Panc1 (cell line): ENCODE measurements at regions not wholly inside any gene's neighbourhood (a gene's known extent, or its start where the extent isn't known, plus 50 kb on each side); places are given as distances from the start of the nearest gene placed in this dataset.

Experiments used
- POLR2AphosphoS5 ChIP-seq: IDR thresholded peaks from 2 replicates; pipeline ENCODE4 v1.6.1; 2012; ENCODE audit warnings: mild to moderate bottlenecking, low read depth, low read length, moderate library complexity
- SIN3A ChIP-seq: IDR thresholded peaks from 2 replicates; pipeline ENCODE4 v1.6.1; 2012; ENCODE audit warnings: low read depth, mild to moderate bottlenecking, low read length, moderate library complexity, borderline replicate concordance; ENCODE audit not compliant: insufficient read depth
- TCF7L2 ChIP-seq: IDR thresholded peaks from 2 replicates; pipeline ENCODE4 v1.6.1; 2011; ENCODE audit warnings: mild to moderate bottlenecking, low read depth, low read length, inconsistent platforms
- TF ChIP-seq, protein P1 (sequence below): fragments of 450-650 bp; IDR thresholded peaks from 2 replicates; pipeline ENCODE4 v1.5.1; 2017; ENCODE audit warnings: mild to moderate bottlenecking

DNA sequence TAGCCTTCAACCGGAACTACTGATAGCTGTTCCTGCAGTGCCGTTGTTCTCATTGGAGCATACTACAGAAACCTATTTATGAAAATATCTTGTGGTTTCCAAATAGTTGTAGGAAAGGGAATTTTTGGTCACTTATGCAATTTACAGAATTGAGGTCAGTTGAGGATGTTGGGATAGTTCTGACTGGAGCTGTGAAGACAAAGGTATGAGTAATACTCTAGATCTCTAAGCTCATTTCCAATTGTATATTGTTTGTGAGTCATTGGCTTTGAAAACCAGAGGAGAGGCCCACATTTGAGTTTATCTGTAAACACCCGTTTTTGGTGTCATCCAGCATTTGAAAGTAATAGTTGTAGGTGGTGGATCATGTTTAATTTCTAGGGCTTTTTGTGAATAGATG, 561.3 kb upstream of the WWC1 start:
- TF ChIP-seq POLR2AphosphoS5 (no peak), SIN3A (no peak), TCF7L2 (no peak)
- TF ChIP-seq, protein P1, sequence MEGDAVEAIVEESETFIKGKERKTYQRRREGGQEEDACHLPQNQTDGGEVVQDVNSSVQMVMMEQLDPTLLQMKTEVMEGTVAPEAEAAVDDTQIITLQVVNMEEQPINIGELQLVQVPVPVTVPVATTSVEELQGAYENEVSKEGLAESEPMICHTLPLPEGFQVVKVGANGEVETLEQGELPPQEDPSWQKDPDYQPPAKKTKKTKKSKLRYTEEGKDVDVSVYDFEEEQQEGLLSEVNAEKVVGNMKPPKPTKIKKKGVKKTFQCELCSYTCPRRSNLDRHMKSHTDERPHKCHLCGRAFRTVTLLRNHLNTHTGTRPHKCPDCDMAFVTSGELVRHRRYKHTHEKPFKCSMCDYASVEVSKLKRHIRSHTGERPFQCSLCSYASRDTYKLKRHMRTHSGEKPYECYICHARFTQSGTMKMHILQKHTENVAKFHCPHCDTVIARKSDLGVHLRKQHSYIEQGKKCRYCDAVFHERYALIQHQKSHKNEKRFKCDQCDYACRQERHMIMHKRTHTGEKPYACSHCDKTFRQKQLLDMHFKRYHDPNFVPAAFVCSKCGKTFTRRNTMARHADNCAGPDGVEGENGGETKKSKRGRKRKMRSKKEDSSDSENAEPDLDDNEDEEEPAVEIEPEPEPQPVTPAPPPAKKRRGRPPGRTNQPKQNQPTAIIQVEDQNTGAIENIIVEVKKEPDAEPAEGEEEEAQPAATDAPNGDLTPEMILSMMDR = no peak
